GM18861 (cell line): ENCODE measurements at regions not wholly inside any gene's neighbourhood (a gene's known extent, or its start where the extent isn't known, plus 50 kb on each side); places are given as distances from the start of the nearest gene placed in this dataset.
"Not testable (repeated sequence)": the region's sequence is repeated elsewhere in the genome, so short reads cannot be mapped to it uniquely, and the experiment has no call there.

Experiments used
- ATAC-seq: cut with Tn5 transposase; IDR thresholded peaks from one replicate; pipeline ENCODE4 v1.9.1; 2021; ENCODE audit not compliant: unreplicated experiment

GRCh38 chr5:142542078-142542477, 143.8 kb downstream of the FGF1 start:
- ATAC-seq, result no peak

GRCh38 chr5:142540922-142541422, 144.9 kb downstream of the FGF1 start:
- ATAC-seq, result no peak

GRCh38 chr5:142539154-142539740, 146.6 kb downstream of the FGF1 start:
- no peak for ATAC-seq

- ATAC-seq, result no peak
Measured at GRCh38 chr5:142537938-142538337, 148.0 kb downstream of the FGF1 start.

GRCh38 chr5:142532781-142533176, 153.1 kb downstream of the FGF1 start:
- no peak for ATAC-seq

- no peak for ATAC-seq
Measured at GRCh38 chr5:142531977-142532780, 153.7 kb downstream of the FGF1 start.

GRCh38 chr5:142530904-142531303, 155.0 kb downstream of the FGF1 start:
- no peak for ATAC-seq

GRCh38 chr5:142529626-142530278, 156.1 kb downstream of the FGF1 start:
- ATAC-seq, result no peak

- no peak for ATAC-seq
Measured at GRCh38 chr5:142527664-142528295, 158.1 kb downstream of the FGF1 start.

GRCh38 chr5:142527234-142527633, 158.7 kb downstream of the FGF1 start:
- ATAC-seq, result no peak

GRCh38 chr5:142522983-142523382, 162.9 kb downstream of the FGF1 start:
- no peak for ATAC-seq

GRCh38 chr5:142521706-142522105, 164.2 kb downstream of the FGF1 start:
- ATAC-seq, result no peak

GRCh38 chr5:142520885-142521284, 165.0 kb downstream of the FGF1 start:
- ATAC-seq, result no peak

- ATAC-seq, result not testable (repeated sequence)
Measured at GRCh38 chr5:142519913-142520312, 166.0 kb downstream of the FGF1 start.

GRCh38 chr5:142517840-142518239, 168.1 kb downstream of the FGF1 start:
- ATAC-seq, result no peak

- ATAC-seq, result no peak
Measured at GRCh38 chr5:142516732-142517131, 169.2 kb downstream of the FGF1 start.

- no peak for ATAC-seq
Measured at GRCh38 chr5:142515036-142515435, 170.9 kb downstream of the FGF1 start.

GRCh38 chr5:142514196-142514595, 171.7 kb downstream of the FGF1 start:
- no peak for ATAC-seq

- ATAC-seq, result no peak
Measured at GRCh38 chr5:142512043-142513042, 173.5 kb downstream of the FGF1 start.

- no peak for ATAC-seq
Measured at GRCh38 chr5:142511358-142511757, 174.5 kb downstream of the FGF1 start.
